H9 (cell line): ENCODE measurements at regions not wholly inside any gene's neighbourhood (a gene's known extent, or its start where the extent isn't known, plus 50 kb on each side); places are given as distances from the start of the nearest gene placed in this dataset.

Source experiments
- DNase-seq: peaks from one replicate; pipeline ENCODE4 v3.0.0-alpha.2; 2017
- H2AFZ ChIP-seq: one replicate; pipeline ENCODE4 v1.6.1; 2013; ENCODE audit warnings: mild to moderate bottlenecking, low read length, control low read depth, moderate library complexity
- H2AK5ac ChIP-seq: 2 replicates; pipeline ENCODE4 v1.6.1; 2013; ENCODE audit warnings: low read length, control low read depth, mixed read lengths; ENCODE audit not compliant: insufficient read length
- H2BK120ac ChIP-seq: one replicate; pipeline ENCODE4 v1.6.1; 2013; ENCODE audit warnings: low read depth, mild to moderate bottlenecking, low read length, control low read depth, inconsistent platforms; ENCODE audit not compliant: poor library complexity, severe bottlenecking
- H2BK12ac ChIP-seq: 2 replicates; pipeline ENCODE4 v1.6.1; 2013; ENCODE audit warnings: low read length, control low read depth, mixed read lengths, low read depth; ENCODE audit not compliant: insufficient read length
- H2BK15ac ChIP-seq: 2 replicates; pipeline ENCODE4 v1.6.1; 2013; ENCODE audit warnings: low read depth, low read length, control low read depth
- H2BK20ac ChIP-seq: one replicate; pipeline ENCODE4 v1.6.1; 2013; ENCODE audit warnings: low read depth, mild to moderate bottlenecking, low read length, control low read depth, inconsistent platforms; ENCODE audit not compliant: poor library complexity, severe bottlenecking
- H2BK5ac ChIP-seq: 2 replicates; pipeline ENCODE4 v1.6.1; 2013; ENCODE audit warnings: low read length, control low read depth, mixed read lengths; ENCODE audit not compliant: insufficient read length
- H3K14ac ChIP-seq: 2 replicates; pipeline ENCODE4 v1.6.1; 2013; ENCODE audit warnings: low read length, control low read depth; ENCODE audit not compliant: insufficient read depth
- H3K18ac ChIP-seq: 2 replicates; pipeline ENCODE4 v1.6.1; 2013; ENCODE audit warnings: low read depth, mild to moderate bottlenecking, mixed read lengths, low read length, control low read depth; ENCODE audit not compliant: insufficient read length
- H3K23ac ChIP-seq: 2 replicates; pipeline ENCODE4 v1.6.1; 2013; ENCODE audit warnings: low read length, control low read depth, mixed read lengths, low read depth; ENCODE audit not compliant: insufficient read length
- H3K23me2 ChIP-seq: 2 replicates; pipeline ENCODE4 v1.6.1; 2013; ENCODE audit warnings: low read depth, mild to moderate bottlenecking, mixed read lengths, low read length, control low read depth; ENCODE audit not compliant: insufficient read length, poor library complexity, severe bottlenecking
- H3K27ac ChIP-seq: 2 replicates; pipeline ENCODE4 v1.5.1; 2013; ENCODE audit warnings: low read length, control low read depth, mixed read lengths, low read depth; ENCODE audit not compliant: insufficient read length
- H3K27me3 ChIP-seq: 2 replicates; pipeline ENCODE4 v1.6.1; 2013; ENCODE audit warnings: low read length, control low read depth, inconsistent platforms; ENCODE audit not compliant: insufficient read depth
- H3K4ac ChIP-seq: 2 replicates; pipeline ENCODE4 v1.6.1; 2013; ENCODE audit warnings: low read depth, mild to moderate bottlenecking, control low read depth, inconsistent platforms, low read length, moderate library complexity
- H3K4me1 ChIP-seq: 2 replicates; pipeline ENCODE4 v1.6.1; 2013; ENCODE audit warnings: low read length, control low read depth, inconsistent platforms; ENCODE audit not compliant: insufficient read depth
- H3K4me2 ChIP-seq: 2 replicates; pipeline ENCODE4 v1.6.1; 2013; ENCODE audit warnings: low read length, control low read depth, mixed read lengths; ENCODE audit not compliant: insufficient read length, insufficient read depth
- H3K56ac ChIP-seq: 2 replicates; pipeline ENCODE4 v1.6.1; 2013; ENCODE audit warnings: low read depth, mild to moderate bottlenecking, mixed read lengths, low read length, control low read depth; ENCODE audit not compliant: insufficient read length
- H3K79me1 ChIP-seq: 2 replicates; pipeline ENCODE4 v1.6.1; 2013; ENCODE audit warnings: low read depth, mild to moderate bottlenecking, moderate library complexity, low read length, control low read depth, inconsistent platforms; ENCODE audit not compliant: insufficient read depth, poor library complexity, severe bottlenecking
- H3K79me2 ChIP-seq: 2 replicates; pipeline ENCODE4 v1.6.1; 2013; ENCODE audit warnings: low read length, control low read depth, inconsistent platforms; ENCODE audit not compliant: insufficient read depth
- H3K9ac ChIP-seq: 2 replicates; pipeline ENCODE4 v1.6.1; 2013; ENCODE audit warnings: low read length, control low read depth, mixed read lengths; ENCODE audit not compliant: insufficient read length; ENCODE audit errors: extremely low read depth
- H3K9me3 ChIP-seq: one replicate; pipeline ENCODE4 v1.6.1; 2013; ENCODE audit warnings: low read depth, low read length, inconsistent platforms; ENCODE audit not compliant: control insufficient read depth
- H3T11ph ChIP-seq: one replicate; pipeline ENCODE4 v1.6.1; 2013; ENCODE audit warnings: mild to moderate bottlenecking, low read length, control low read depth, inconsistent platforms
- H4K20me1 ChIP-seq: one replicate; pipeline ENCODE4 v1.6.1; 2013; ENCODE audit not compliant: control insufficient read depth, insufficient read length, insufficient read depth
- H4K5ac ChIP-seq: 2 replicates; pipeline ENCODE4 v1.6.1; 2013; ENCODE audit warnings: low read depth, mild to moderate bottlenecking, mixed read lengths, low read length, control low read depth; ENCODE audit not compliant: insufficient read length
- H4K8ac ChIP-seq: replicated peaks from 2 replicates; pipeline ENCODE4 v1.6.1; 2013; ENCODE audit warnings: low read length, control low read depth, mixed read lengths, low read depth; ENCODE audit not compliant: insufficient read length
- H4K91ac ChIP-seq: 2 replicates; pipeline ENCODE4 v1.6.1; 2013; ENCODE audit warnings: low read depth, mild to moderate bottlenecking, moderate library complexity, mixed read lengths, low read length, control low read depth; ENCODE audit not compliant: insufficient read length
- H3K27ac Mint-ChIP-seq, 3 experiments: 2 replicates in 2 of 3; 3 replicates in 1 of 3; pipeline ENCODE4 v1.8.0; 2020 to 2021; ENCODE audit warnings: mixed read lengths in 3 of 3, mild to moderate bottlenecking in 1 of 3, moderate library complexity in 1 of 3
- H3K27me3 Mint-ChIP-seq: 2 replicates; pipeline ENCODE4 v1.8.0; 2021; ENCODE audit warnings: low read depth, mild to moderate bottlenecking, moderate library complexity, mixed read lengths
- H3K36me3 Mint-ChIP-seq, 3 experiments: 2 replicates in 2 of 3; 3 replicates in 1 of 3; pipeline ENCODE4 v1.8.0; 2020 to 2021; ENCODE audit warnings: low read depth in 3 of 3, mixed read lengths in 3 of 3; ENCODE audit not compliant: insufficient read depth in 1 of 3
- H3K4me1 Mint-ChIP-seq, 2 experiments: 2 replicates each; pipeline ENCODE4 v1.8.0; 2020; ENCODE audit warnings: mixed read lengths in 2 of 2
- H3K4me3 Mint-ChIP-seq, 2 experiments: 2 replicates in 1 of 2; 3 replicates in 1 of 2; pipeline ENCODE4 v1.8.0; 2020 to 2021; ENCODE audit warnings: mild to moderate bottlenecking in 2 of 2, mixed read lengths in 2 of 2, moderate library complexity in 1 of 2
- H3K9me3 Mint-ChIP-seq, 2 experiments: 2 replicates in 1 of 2; 3 replicates in 1 of 2; pipeline ENCODE4 v1.8.0; 2020; ENCODE audit warnings: mild to moderate bottlenecking in 2 of 2, mixed read lengths in 2 of 2, moderate library complexity in 1 of 2
- WGBS: extraction: QIAGEN DNeasy Blood & Tissue Kit; methylation state at CpG from one replicate; pipeline ENCODE4 v1.1.7; 2013; ENCODE audit warnings: missing lambda C conversion rate, low lambda C conversion rate, mixed read lengths; ENCODE audit not compliant: insufficient read length; ENCODE audit errors: extremely low coverage; 5-methylcytosine and 5-hydroxymethylcytosine counted together
- TF ChIP-seq, protein P1 (sequence below): fragments of 200-600 bp; sonication (generic); conservative IDR thresholded peaks from 3 replicates; pipeline ENCODE4 v1.8.0; 2021; ENCODE audit warnings: antibody characterized with exemption, mild to moderate bottlenecking

DNA sequence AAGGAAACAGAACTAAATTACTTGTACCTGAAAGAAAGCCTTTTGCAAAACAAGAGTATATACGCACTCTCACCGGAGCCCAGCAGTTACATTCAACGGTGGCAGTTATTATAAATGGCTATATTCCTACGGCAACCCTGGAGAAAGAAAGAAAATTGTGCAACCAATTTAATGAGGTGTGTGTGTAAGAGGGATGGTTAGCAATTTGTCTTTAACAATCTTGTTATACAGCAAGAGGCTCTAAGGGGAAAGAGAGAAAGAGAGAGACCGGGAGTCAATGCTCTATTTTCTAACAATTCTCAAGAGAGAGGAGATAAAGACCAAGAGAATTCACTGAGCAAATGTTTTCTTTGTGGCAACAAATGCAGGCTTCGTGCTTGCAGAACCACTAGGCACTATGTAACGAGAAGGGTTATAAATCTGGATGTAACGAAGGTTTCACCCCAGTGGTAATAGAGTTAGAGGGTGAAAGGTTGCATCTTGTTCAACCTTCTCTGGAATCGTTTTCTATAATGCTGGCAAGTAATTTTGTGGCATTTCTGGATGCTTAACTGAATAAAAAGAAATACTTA is 359.1 kb upstream of the SPRED2 start:
- H3K9ac ChIP-seq: no peak overlapping the region
- no peak overlapping the region for H3K56ac ChIP-seq

More for the DNA sequence above, 359.1 kb upstream of the SPRED2 start:
- Histone ChIP-seq H3K4ac (no peak overlapping the region), H3K27ac (no peak overlapping the region), H3K79me2 (no peaks in the 10 kb centered on the region), H4K5ac (no peak overlapping the region), H3K4me2 (no peak overlapping the region), H4K20me1 (no peaks in the 10 kb centered on the region), H2BK5ac (no peak overlapping the region), H2AFZ (no peak overlapping the region), H3T11ph (no peak overlapping the region), H3K27me3 (no peaks in the 10 kb centered on the region), H3K9me3 (no peaks in the 10 kb centered on the region), H2BK15ac (no peak overlapping the region), H3K4me1 (no peaks in the 10 kb centered on the region), H3K79me1 (no peaks in the 10 kb centered on the region), H4K8ac (no peak overlapping the region), H2BK12ac (no peak overlapping the region), H3K14ac (no peak overlapping the region), H3K18ac (no peak overlapping the region), H4K91ac (no peak overlapping the region), H3K23ac (no peak overlapping the region), H2BK120ac (no peak overlapping the region), H2AK5ac (no peak overlapping the region), H3K23me2 (no peaks in the 10 kb centered on the region), H2BK20ac (no peak overlapping the region)
- Mint-ChIP-seq H3K36me3 (no peaks in the 10 kb centered on the region), H3K4me1 (peaks cover 8% of the 10 kb centered on the region in 2 experiments; a peak in 3 of 4 replicates), H3K27ac (no peak overlapping the region), H3K9me3 (no peaks in the 10 kb centered on the region), H3K4me3 (no peak overlapping the region), H3K27me3 (peaks cover 3% of the 10 kb centered on the region)
- no peak for DNase-seq
- TF ChIP-seq, protein P1, sequence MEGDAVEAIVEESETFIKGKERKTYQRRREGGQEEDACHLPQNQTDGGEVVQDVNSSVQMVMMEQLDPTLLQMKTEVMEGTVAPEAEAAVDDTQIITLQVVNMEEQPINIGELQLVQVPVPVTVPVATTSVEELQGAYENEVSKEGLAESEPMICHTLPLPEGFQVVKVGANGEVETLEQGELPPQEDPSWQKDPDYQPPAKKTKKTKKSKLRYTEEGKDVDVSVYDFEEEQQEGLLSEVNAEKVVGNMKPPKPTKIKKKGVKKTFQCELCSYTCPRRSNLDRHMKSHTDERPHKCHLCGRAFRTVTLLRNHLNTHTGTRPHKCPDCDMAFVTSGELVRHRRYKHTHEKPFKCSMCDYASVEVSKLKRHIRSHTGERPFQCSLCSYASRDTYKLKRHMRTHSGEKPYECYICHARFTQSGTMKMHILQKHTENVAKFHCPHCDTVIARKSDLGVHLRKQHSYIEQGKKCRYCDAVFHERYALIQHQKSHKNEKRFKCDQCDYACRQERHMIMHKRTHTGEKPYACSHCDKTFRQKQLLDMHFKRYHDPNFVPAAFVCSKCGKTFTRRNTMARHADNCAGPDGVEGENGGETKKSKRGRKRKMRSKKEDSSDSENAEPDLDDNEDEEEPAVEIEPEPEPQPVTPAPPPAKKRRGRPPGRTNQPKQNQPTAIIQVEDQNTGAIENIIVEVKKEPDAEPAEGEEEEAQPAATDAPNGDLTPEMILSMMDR: no peak
- WGBS: no CpG with 5 or more reads among the region's 9 CpGs
